Fibroblast of villous mesenchyme (primary cell): ENCODE measurements at regions not wholly inside any gene's neighbourhood (a gene's known extent, or its start where the extent isn't known, plus 50 kb on each side); places are given as distances from the start of the nearest gene placed in this dataset.

ENCODE experiments used
- DNase-seq: peaks from one replicate; pipeline ENCODE4 v3.0.0-alpha.2; 2010; ENCODE audit warnings: low read depth
- H3K4me3 ChIP-seq: 2 replicates; pipeline ENCODE4 v1.5.1; 2011; ENCODE audit warnings: low read depth, mild to moderate bottlenecking, low read length
- TF ChIP-seq, protein P1 (sequence below): IDR thresholded peaks from 2 replicates; pipeline ENCODE4 v1.5.1; 2012; ENCODE audit warnings: low read depth, mild to moderate bottlenecking, low read length; ENCODE audit not compliant: insufficient read depth

DNA sequence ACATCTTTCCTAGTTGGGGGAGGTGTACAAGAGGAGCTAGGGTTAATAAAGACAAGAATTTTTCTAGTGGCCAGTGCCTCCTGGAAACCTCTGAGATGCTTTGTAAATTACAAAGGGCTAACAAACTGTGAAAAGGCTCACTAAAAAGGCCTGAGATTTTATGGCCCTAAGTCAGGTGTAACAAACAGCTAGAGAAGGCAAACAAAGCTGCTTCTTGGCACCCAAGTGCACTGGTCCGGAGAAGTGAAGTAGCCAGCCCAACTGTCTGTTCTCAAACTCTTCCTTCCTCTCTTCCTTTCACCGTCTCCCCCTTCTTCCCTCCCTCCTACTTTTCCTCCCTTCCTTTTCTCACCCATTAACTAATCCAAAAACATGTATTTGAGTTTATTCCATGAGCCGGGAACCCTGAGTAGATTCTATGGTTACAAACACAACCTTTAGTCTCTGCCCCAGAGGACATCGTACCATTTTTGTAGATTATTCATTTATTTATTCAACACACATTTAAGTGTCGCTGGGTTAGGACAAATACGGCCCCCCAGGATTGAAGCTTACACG is 143.4 kb upstream of the PCGF5 start:
- no peak for DNase-seq
- no peak overlapping the region for H3K4me3 ChIP-seq
- TF ChIP-seq, protein P1, sequence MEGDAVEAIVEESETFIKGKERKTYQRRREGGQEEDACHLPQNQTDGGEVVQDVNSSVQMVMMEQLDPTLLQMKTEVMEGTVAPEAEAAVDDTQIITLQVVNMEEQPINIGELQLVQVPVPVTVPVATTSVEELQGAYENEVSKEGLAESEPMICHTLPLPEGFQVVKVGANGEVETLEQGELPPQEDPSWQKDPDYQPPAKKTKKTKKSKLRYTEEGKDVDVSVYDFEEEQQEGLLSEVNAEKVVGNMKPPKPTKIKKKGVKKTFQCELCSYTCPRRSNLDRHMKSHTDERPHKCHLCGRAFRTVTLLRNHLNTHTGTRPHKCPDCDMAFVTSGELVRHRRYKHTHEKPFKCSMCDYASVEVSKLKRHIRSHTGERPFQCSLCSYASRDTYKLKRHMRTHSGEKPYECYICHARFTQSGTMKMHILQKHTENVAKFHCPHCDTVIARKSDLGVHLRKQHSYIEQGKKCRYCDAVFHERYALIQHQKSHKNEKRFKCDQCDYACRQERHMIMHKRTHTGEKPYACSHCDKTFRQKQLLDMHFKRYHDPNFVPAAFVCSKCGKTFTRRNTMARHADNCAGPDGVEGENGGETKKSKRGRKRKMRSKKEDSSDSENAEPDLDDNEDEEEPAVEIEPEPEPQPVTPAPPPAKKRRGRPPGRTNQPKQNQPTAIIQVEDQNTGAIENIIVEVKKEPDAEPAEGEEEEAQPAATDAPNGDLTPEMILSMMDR, result no peak

DNA sequence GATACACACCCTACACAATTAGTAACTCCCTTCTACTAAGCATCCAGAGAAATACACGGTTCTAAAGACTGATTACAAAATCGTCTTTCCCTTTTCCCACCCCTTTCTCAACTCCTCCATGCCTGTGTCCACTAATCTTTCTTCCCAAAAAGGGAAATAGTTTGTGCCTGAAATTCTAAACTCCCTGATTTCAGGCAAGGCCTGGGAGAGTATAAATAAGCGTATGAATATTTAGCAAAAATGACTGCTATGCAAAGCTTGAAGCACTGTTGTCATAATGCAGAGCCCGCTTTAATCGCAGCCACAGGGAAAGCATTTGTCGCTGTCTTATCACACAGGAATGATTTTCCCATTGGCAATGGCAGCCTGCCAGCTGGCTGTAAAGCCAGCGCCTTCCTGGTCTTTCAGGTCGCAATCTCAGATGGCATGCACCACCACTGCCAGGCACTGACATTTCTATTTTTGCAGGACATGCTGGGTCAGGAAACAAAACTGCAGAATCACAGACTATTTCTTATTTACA is 142.9 kb upstream of the PCGF5 start:
- no peak overlapping the region for H3K4me3 ChIP-seq
- DNase-seq, result peak; percentile 15
- TF ChIP-seq, protein P1, result no peak

DNA sequence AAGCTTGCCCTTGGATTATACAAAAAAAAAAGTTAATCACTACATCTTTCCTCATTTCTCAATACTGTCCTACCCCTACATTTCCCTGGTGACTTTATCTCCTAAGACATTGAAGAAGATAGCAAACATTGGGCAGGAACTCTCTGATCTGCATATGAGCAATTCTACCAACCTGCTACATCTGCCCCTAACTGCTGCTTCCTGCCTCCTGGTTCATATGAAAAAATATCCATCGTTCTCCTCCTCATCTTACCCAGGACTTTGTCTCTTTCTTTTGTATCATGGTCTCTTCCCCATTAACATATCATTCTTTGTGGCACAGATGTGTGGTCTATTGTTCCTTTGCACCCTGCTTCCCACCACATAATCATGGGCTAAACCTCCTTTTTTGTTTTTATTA is 139.7 kb upstream of the PCGF5 start:
- TF ChIP-seq, protein P1, result no peak
- H3K4me3 ChIP-seq, result no peak overlapping the region
- no peak for DNase-seq

DNA sequence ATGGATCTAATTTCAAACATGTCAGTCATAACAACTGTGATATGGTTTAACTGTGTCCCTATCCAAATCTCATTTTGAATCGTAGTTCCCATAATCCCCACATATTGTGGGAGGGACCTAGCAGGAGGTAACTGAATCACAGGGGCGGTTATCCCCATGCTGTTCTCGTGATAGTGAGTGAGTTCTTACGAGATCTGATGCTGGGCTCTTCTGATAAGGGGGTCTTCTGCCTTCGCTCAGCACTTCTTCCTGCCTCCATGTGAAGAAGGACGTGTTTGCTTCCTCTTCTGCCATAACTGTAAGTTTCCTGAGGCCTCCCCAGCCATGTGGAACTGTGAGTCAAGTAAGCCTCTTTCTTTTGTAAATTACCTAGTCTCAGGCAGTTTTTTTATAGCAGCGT is 138.0 kb upstream of the PCGF5 start:
- TF ChIP-seq, protein P1, result no peak
- no peak overlapping the region for H3K4me3 ChIP-seq
- no peak for DNase-seq

DNA sequence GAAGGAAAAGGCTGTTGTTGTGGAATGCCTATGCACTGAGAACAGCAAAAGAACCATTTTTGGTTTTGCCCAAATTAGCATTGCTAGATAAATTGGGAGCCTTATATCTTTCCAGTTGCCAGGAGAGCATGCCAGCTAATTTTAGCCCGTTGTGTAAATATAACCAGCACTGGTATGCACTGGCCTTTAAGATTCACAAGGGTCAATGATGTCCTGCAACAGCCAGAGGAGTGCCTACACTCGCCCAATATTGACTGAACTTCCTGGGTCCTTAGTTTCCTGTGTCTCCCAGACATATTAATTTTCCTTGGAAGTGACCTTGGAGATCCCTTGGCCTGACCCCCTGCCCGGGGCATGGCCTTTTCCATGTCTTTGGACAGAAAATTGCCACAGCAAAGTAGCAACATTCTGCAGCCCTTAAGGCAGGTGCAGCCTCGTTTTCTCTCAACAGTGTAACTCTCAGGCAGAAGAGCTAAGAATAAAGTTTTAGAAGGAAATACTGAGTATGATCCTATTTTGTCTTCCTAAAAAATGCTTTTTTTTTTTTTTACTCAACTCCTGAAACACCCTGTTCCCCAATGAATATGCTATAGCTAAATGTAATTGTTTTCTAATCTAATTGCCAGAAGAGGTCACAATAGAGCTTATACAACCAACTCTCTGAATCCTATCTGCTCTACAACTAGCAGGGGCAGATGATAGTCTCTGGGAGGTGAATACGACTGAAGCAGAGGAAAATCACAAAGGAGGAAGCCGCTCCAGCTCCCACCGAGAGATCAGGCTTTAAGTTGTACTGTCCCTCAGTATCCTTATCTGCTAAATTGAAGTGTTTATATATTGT is 131.9 kb upstream of the PCGF5 start:
- DNase-seq, result peak; percentile 11
- H3K4me3 ChIP-seq, result no peak overlapping the region
- TF ChIP-seq, protein P1, result peak; percentile 20

DNA sequence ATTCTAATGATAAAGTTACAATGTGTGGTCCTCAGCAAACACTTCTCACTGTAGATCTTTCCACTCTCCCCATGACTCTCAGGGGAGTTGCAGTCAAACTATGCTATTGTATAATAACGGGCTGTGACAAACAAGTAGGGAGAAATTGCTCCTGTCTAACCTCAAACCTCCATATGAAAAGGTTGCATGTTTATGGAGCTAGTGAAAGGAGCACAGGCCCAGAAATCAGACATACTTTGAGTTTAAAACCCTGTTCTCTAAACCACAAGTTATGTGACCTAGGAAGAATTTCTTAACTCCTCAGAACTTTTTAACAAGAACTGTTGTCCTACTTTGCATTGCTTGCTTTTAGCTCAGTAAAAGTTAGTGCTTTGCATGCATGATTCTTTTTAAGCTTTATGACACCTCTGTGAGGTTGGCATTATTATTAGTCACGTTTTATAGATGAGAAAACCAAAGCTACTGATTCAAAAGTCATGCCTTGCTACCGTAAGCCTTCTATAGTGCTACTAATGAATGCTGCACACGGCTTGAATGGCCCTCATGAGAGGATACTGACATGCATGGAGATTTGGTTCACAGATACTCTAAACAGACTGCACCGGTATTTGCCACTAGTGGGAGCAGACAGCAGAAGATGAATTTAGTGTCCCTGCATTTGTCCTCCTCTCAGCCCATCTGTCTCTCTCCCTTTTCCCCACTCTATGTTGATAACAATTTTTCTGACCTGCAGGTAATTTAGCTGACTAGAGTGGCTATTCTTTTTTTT is 129.5 kb upstream of the PCGF5 start:
- H3K4me3 ChIP-seq, result no peak overlapping the region
- peak; percentile 18 for DNase-seq
- TF ChIP-seq, protein P1, result peak; percentile 8
